PC-9 (cell line): ENCODE measurements at regions not wholly inside any gene's neighbourhood (a gene's known extent, or its start where the extent isn't known, plus 50 kb on each side); places are given as distances from the start of the nearest gene placed in this dataset.
"Not testable (repeated sequence)": the region's sequence is repeated elsewhere in the genome, so short reads cannot be mapped to it uniquely, and the experiment has no call there.

Source experiments
- EZH2 ChIP-seq: fragments of 200-600 bp; sonication (generic); IDR thresholded peaks from 2 replicates; pipeline ENCODE4 v1.8.0; 2017; ENCODE audit warnings: antibody characterized with exemption, low read depth
- TF ChIP-seq, protein P1 (sequence below): fragments of 200-600 bp; sonication (generic); conservative IDR thresholded peaks from 2 replicates; pipeline ENCODE4 v1.6.1; 2017; ENCODE audit warnings: mixed run types, antibody characterized with exemption, mild to moderate bottlenecking, moderate library complexity

DNA sequence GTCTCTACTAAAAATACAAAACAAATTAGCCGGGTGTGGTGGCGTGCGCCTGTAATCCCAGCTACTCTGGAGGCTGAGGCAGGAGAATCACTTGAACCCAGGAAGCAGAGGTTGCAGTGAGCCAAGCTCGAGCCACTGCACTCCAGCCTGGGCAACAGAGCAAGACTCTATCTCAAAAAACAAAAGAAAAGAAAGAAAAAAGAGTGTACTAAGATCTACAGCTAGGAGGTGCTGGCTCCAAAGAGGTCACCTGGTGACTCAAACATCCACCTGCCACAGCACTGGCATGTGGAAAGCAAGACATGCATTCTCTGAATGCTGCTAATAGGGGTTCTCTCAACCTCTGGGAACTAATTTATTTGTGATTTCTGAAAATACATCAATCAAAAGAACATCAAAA, 167.5 kb upstream of the MARCKS start:
- TF ChIP-seq, protein P1, sequence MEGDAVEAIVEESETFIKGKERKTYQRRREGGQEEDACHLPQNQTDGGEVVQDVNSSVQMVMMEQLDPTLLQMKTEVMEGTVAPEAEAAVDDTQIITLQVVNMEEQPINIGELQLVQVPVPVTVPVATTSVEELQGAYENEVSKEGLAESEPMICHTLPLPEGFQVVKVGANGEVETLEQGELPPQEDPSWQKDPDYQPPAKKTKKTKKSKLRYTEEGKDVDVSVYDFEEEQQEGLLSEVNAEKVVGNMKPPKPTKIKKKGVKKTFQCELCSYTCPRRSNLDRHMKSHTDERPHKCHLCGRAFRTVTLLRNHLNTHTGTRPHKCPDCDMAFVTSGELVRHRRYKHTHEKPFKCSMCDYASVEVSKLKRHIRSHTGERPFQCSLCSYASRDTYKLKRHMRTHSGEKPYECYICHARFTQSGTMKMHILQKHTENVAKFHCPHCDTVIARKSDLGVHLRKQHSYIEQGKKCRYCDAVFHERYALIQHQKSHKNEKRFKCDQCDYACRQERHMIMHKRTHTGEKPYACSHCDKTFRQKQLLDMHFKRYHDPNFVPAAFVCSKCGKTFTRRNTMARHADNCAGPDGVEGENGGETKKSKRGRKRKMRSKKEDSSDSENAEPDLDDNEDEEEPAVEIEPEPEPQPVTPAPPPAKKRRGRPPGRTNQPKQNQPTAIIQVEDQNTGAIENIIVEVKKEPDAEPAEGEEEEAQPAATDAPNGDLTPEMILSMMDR = peak; percentile 20; the same call in 1 of the 2 replicates
- TF ChIP-seq EZH2 = not testable (repeated sequence)
